WERI-Rb-1 (cell line): ENCODE measurements at regions not wholly inside any gene's neighbourhood (a gene's known extent, or its start where the extent isn't known, plus 50 kb on each side); places are given as distances from the start of the nearest gene placed in this dataset.

Experiments used
- DNase-seq: peaks from one replicate; pipeline ENCODE4 v3.0.0-alpha.2; 2020
- H3K27ac ChIP-seq: fragments of 250-450 bp; sonication (Bioruptor Pico); 2 replicates; pipeline ENCODE4 v1.5.1; 2020; ENCODE audit warnings: mild to moderate bottlenecking, moderate library complexity
- H3K27me3 ChIP-seq: fragments of 250-450 bp; sonication (Bioruptor Pico); 2 replicates; pipeline ENCODE4 v1.5.1; 2021; ENCODE audit warnings: mild to moderate bottlenecking, low read depth, moderate library complexity; ENCODE audit not compliant: insufficient read depth, severe bottlenecking
- H3K36me3 ChIP-seq: fragments of 250-450 bp; sonication (Bioruptor Pico); 2 replicates; pipeline ENCODE4 v1.5.1; 2020; ENCODE audit warnings: mild to moderate bottlenecking, moderate library complexity
- H3K4me3 ChIP-seq: 2 replicates; pipeline ENCODE4 v1.5.1; 2011; ENCODE audit warnings: low read depth, mild to moderate bottlenecking, control low read depth, low read length
- H3K9me3 ChIP-seq: fragments of 250-450 bp; sonication (Bioruptor Pico); 2 replicates; pipeline ENCODE4 v1.5.1; 2021; ENCODE audit warnings: mild to moderate bottlenecking, moderate library complexity; ENCODE audit not compliant: severe bottlenecking
- TF ChIP-seq, protein P1 (sequence below): IDR thresholded peaks from 2 replicates; pipeline ENCODE4 v1.5.1; 2011; ENCODE audit warnings: low read depth, mild to moderate bottlenecking, control low read depth, inconsistent platforms, low read length

DNA sequence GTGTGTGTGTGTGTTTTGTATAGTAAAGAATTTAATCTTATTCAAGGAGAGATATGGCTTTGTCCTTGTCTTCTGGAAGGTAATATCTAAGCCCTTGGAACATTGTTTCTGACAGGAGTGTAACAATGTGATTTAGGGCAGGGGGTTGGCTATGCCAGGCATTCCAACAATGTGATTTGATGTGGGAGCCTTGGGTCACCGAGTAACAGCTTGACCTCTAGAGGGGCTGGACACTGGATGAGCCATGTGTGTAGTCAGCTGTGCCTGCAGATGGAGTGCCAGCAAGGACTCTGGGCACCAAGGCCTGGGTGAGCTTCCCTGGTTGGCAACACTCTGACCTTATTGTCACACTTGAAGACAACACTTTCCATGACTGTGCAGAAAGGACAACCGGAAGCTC is 336.1 kb upstream of the ZP4 start:
- Histone ChIP-seq H3K27ac (no peak overlapping the region), H3K36me3 (no peaks in the 10 kb centered on the region), H3K4me3 (no peak overlapping the region), H3K9me3 (no peaks in the 10 kb centered on the region), H3K27me3 (no peaks in the 10 kb centered on the region)
- no peak for DNase-seq
- TF ChIP-seq, protein P1, sequence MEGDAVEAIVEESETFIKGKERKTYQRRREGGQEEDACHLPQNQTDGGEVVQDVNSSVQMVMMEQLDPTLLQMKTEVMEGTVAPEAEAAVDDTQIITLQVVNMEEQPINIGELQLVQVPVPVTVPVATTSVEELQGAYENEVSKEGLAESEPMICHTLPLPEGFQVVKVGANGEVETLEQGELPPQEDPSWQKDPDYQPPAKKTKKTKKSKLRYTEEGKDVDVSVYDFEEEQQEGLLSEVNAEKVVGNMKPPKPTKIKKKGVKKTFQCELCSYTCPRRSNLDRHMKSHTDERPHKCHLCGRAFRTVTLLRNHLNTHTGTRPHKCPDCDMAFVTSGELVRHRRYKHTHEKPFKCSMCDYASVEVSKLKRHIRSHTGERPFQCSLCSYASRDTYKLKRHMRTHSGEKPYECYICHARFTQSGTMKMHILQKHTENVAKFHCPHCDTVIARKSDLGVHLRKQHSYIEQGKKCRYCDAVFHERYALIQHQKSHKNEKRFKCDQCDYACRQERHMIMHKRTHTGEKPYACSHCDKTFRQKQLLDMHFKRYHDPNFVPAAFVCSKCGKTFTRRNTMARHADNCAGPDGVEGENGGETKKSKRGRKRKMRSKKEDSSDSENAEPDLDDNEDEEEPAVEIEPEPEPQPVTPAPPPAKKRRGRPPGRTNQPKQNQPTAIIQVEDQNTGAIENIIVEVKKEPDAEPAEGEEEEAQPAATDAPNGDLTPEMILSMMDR: no peak

DNA sequence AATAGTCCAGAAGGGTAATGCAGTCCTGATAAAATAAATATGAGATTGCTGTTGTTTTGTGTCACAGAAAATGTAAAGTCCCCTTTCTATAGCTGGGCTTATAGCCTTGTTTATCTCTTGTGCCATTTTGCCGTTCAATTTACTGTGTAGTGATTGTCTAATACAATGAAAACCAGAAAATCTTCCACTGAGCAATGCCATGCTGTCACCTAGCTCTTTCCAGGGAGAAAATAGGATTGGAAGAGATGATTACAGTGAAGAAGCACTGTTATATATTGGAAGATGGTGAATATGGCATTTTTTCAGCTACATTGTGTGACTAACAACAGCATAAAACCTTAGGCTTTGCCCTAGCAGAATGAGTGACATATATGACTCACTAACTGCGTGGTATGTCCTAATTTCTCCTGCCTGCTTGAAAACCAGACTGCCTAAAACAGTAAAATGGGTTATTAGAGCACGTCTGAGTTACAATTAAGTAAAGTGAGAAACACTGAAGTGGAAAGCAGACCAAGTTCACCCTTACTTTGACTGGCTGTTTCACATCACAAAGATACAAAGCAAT is 332.4 kb upstream of the ZP4 start:
- no peaks in the 10 kb centered on the region for H3K27me3 ChIP-seq
- no peak overlapping the region for H3K4me3 ChIP-seq
- DNase-seq: no peak
- TF ChIP-seq, protein P1: no peak
- H3K27ac ChIP-seq: no peak overlapping the region
- no peaks in the 10 kb centered on the region for H3K9me3 ChIP-seq
- no peaks in the 10 kb centered on the region for H3K36me3 ChIP-seq

DNA sequence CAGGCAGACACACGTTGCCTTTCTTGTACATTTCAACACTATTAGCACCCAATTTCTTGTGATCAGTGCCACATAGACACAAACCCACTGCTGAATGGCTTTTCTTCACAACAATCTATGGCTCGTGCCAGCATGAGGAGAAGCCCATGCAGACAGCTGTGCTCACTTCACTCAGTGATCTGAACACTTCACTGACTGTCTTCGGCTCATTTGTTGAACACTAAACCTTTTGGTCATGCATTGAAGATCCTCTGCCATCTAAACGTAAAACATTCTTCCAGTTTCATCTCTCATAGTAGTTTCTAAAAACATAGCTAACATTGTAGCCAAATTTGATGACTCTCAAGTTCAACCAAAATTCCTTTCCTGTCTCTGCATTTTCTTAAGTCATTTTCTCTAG is 331.0 kb upstream of the ZP4 start:
- no peaks in the 10 kb centered on the region for H3K27me3 ChIP-seq
- H3K27ac ChIP-seq: no peak overlapping the region
- TF ChIP-seq, protein P1: no peak
- H3K9me3 ChIP-seq: no peaks in the 10 kb centered on the region
- no peak for DNase-seq
- H3K36me3 ChIP-seq: no peaks in the 10 kb centered on the region
- no peak overlapping the region for H3K4me3 ChIP-seq

DNA sequence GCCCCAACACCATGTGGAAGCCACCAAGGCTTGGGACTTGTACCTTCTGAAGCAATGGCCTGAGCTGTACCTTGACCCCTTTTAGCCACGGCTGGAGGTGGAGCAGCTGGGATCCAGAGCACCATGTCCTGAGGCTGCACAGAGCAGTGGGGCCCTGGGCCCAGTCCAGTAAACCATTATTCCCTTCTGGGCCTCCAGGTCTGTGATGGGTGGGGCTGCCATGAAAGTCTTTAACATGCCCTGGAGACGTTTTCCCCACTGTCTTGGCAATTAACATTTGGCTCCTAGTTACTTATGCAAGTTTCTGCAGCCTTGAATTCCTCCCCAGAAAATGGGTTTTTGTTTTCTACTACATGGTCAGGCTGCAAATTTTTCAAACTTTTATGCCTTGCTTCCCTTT is 323.7 kb upstream of the ZP4 start:
- H3K27me3 ChIP-seq: no peaks in the 10 kb centered on the region
- H3K36me3 ChIP-seq: no peaks in the 10 kb centered on the region
- H3K4me3 ChIP-seq: no peak overlapping the region
- peaks cover 2% of the 10 kb centered on the region for H3K9me3 ChIP-seq
- H3K27ac ChIP-seq: no peak overlapping the region
- DNase-seq: no peak
- TF ChIP-seq, protein P1: no peak

DNA sequence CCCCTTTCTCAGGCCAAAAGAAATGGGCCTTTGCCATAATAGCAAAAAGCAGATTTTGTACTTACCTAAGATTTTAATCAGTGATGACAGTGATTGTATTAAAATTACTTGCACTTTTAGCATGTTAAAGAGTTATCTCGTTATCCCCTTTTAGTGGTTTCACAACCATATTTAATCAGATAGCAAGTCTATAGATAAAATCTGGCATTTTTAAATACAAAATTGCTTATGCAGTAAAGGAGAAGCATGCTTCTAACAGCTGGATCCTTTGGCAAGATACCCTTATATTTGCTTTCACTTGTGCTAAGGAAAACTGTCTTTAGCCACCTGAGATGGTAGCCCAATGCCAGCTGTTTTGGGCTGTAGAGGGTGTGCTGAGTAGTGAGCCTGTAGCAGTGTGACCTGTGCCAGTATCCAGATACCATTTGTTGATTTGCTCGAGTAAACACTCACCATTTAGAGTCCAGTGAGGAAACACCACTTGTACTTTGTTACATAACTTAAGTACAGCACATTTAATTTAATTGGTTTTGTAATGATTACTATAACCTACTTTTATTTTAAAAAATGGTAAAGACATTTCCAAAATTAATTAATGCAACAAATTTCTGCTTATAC is 314.4 kb upstream of the ZP4 start:
- TF ChIP-seq, protein P1: no peak
- DNase-seq: no peak
- Histone ChIP-seq H3K27me3 (no peaks in the 10 kb centered on the region), H3K4me3 (no peak overlapping the region), H3K9me3 (no peaks in the 10 kb centered on the region), H3K36me3 (no peaks in the 10 kb centered on the region), H3K27ac (no peak overlapping the region)

DNA sequence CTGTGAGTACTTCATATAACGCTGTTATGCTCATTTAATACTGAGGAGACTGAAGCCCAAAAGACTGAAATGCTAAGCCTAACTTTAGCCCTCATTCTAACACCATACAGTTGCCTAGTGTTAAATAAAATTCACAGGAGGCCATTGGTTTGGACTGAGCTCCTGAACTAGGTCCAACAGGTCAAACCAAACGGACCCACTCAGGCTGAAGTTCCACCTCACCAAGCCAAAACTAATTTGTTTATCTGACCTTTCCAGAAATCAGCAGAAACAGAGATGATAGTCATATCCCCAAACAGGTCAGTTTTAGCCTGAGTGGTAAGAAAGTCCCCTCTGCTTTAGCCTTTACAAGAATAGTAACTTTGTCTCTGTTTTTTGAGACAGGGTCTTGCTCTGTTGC is 311.3 kb upstream of the ZP4 start:
- Histone ChIP-seq H3K9me3 (no peaks in the 10 kb centered on the region), H3K27me3 (no peaks in the 10 kb centered on the region), H3K4me3 (no peak overlapping the region), H3K36me3 (no peaks in the 10 kb centered on the region), H3K27ac (no peak overlapping the region)
- no peak for DNase-seq
- TF ChIP-seq, protein P1: no peak
